ENCODE measurements at regions not wholly inside any gene's neighbourhood (a gene's known extent, or its start where the extent isn't known, plus 50 kb on each side); places are given as distances from the start of the nearest gene placed in this dataset.

DNA sequence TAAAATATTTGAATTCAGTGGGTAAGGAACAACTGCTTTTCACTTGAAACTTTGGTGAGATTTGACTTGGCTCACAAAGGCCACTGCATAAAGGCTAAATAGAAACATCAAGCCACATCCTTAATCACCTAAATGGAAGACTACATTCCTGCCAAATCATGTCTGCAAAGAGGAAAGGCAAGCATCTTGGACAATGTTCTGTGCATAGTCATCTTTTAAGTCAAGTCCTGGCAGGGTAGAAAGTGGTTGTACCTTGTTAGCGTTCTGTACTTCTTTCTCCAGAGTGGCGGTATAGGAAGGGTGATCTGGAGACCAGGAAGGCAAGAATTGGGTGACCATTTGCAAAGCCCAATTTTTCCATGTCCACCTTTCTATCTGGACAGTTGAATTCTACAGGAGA lies 121.4 kb upstream of the SLC14A2 start:
- DNase-seq (ENCODE audit: low spot score), result no peak
- no peaks in the 10 kb centered on the region for H3K27me3 Mint-ChIP-seq (ENCODE audit: insufficient read depth, low read depth)

GRCh38 chr18:45494811-45495210 lies 120.5 kb upstream of the SLC14A2 start:
- DNase-seq (ENCODE audit: low spot score), result no peak
- Histone ChIP-seq H3K4me1 (no peaks in the 10 kb centered on the region), H3F3A (ENCODE audit: low read depth) (no peaks in the 10 kb centered on the region), H3K9me3 (ENCODE audit: low read depth) (no peaks in the 10 kb centered on the region), H4K20me1 (ENCODE audit: low read depth) (no peaks in the 10 kb centered on the region), H3K79me2 (ENCODE audit: low read depth) (no peaks in the 10 kb centered on the region), H3K27me3 (no peaks in the 10 kb centered on the region), H3K9ac (no peak overlapping the region), H3K27ac (no peak overlapping the region), H3K36me3 (no peaks in the 10 kb centered on the region), H3K4me3 (no peak overlapping the region), H3K4me2 (no peak overlapping the region), H2AFZ (replicated peaks) (no peak overlapping the region)
- Mint-ChIP-seq H3K9me3 (no peaks in the 10 kb centered on the region), H3K4me3 (no peak overlapping the region), H3K4me1 (peaks cover 3% of the 10 kb centered on the region), H3K27ac (no peak overlapping the region), H3K36me3 (no peaks in the 10 kb centered on the region), H3K27me3 (ENCODE audit: insufficient read depth, low read depth) (no peaks in the 10 kb centered on the region)
- TF ChIP-seq CTCF (IDR thresholded peaks at IDR 0.05) (no peak), EZH2 (IDR thresholded peaks at IDR 0.05) (no peak), EZH2phosphoT487 (IDR thresholded peaks at IDR 0.05) (no peak)

More for the DNA sequence above, 121.4 kb upstream of the SLC14A2 start:
- no peaks in the 10 kb centered on the region for H3K9me3 ChIP-seq (ENCODE audit: low read depth)
- no peaks in the 10 kb centered on the region for H3K36me3 ChIP-seq
- H4K20me1 ChIP-seq (ENCODE audit: low read depth), result no peaks in the 10 kb centered on the region
- H3K79me2 ChIP-seq (ENCODE audit: low read depth), result no peaks in the 10 kb centered on the region
- Mint-ChIP-seq H3K4me3 (no peak overlapping the region), H3K4me1 (peaks cover 3% of the 10 kb centered on the region), H3K27ac (no peak overlapping the region), H3K9me3 (no peaks in the 10 kb centered on the region), H3K36me3 (no peaks in the 10 kb centered on the region)
- no peak overlapping the region for H3K4me2 ChIP-seq
- H3F3A ChIP-seq (ENCODE audit: low read depth), result no peaks in the 10 kb centered on the region
- no peak overlapping the region for H2AFZ ChIP-seq (replicated peaks)
- no peak overlapping the region for H3K4me3 ChIP-seq
- H3K4me1 ChIP-seq, result no peaks in the 10 kb centered on the region
- no peaks in the 10 kb centered on the region for H3K27me3 ChIP-seq
- H3K27ac ChIP-seq, result no peak overlapping the region
- TF ChIP-seq EZH2 (IDR thresholded peaks at IDR 0.05), result no peak
- no peak overlapping the region for H3K9ac ChIP-seq

- Mint-ChIP-seq H3K36me3 (no peaks in the 10 kb centered on the region), H3K4me3 (no peak overlapping the region), H3K27me3 (ENCODE audit: insufficient read depth, low read depth) (no peaks in the 10 kb centered on the region), H3K9me3 (no peaks in the 10 kb centered on the region), H3K27ac (no peak overlapping the region), H3K4me1 (peaks cover 3% of the 10 kb centered on the region)
- no peak overlapping the region for H3K9ac ChIP-seq
- H3F3A ChIP-seq (ENCODE audit: low read depth), result no peaks in the 10 kb centered on the region
- no peak overlapping the region for H3K27ac ChIP-seq
- no peak overlapping the region for H2AFZ ChIP-seq (replicated peaks)
- no peak overlapping the region for H3K4me2 ChIP-seq
- H3K27me3 ChIP-seq, result no peaks in the 10 kb centered on the region
- H3K36me3 ChIP-seq, result no peaks in the 10 kb centered on the region
- H3K4me1 ChIP-seq, result no peaks in the 10 kb centered on the region
- no peaks in the 10 kb centered on the region for H3K79me2 ChIP-seq (ENCODE audit: low read depth)
- no peaks in the 10 kb centered on the region for H3K9me3 ChIP-seq (ENCODE audit: low read depth)
- no peak for DNase-seq (ENCODE audit: low spot score)
- H4K20me1 ChIP-seq (ENCODE audit: low read depth), result no peaks in the 10 kb centered on the region
- no peak overlapping the region for H3K4me3 ChIP-seq
- TF ChIP-seq EZH2 (IDR thresholded peaks at IDR 0.05), result no peak
- TF ChIP-seq EZH2phosphoT487 (IDR thresholded peaks at IDR 0.05), result no peak
- TF ChIP-seq CTCF (IDR thresholded peaks at IDR 0.05), result no peak
Measured at GRCh38 chr18:45496741-45497140, 118.5 kb upstream of the SLC14A2 start.

GRCh38 chr18:45497595-45498286 lies 117.5 kb upstream of the SLC14A2 start:
- Mint-ChIP-seq H3K36me3 (no peaks in the 10 kb centered on the region), H3K27ac (no peak overlapping the region), H3K27me3 (ENCODE audit: insufficient read depth, low read depth) (no peaks in the 10 kb centered on the region), H3K9me3 (no peaks in the 10 kb centered on the region), H3K4me1 (peaks cover 3% of the 10 kb centered on the region), H3K4me3 (no peak overlapping the region)
- Histone ChIP-seq H3K79me2 (ENCODE audit: low read depth) (no peaks in the 10 kb centered on the region), H3K9ac (no peak overlapping the region), H3K27me3 (no peaks in the 10 kb centered on the region), H3F3A (ENCODE audit: low read depth) (no peaks in the 10 kb centered on the region), H4K20me1 (ENCODE audit: low read depth) (no peaks in the 10 kb centered on the region), H2AFZ (replicated peaks) (no peak overlapping the region), H3K4me2 (no peak overlapping the region), H3K4me3 (no peak overlapping the region), H3K36me3 (no peaks in the 10 kb centered on the region), H3K27ac (no peak overlapping the region), H3K9me3 (ENCODE audit: low read depth) (no peaks in the 10 kb centered on the region), H3K4me1 (no peaks in the 10 kb centered on the region)
- no peak for DNase-seq (ENCODE audit: low spot score)
- TF ChIP-seq EZH2phosphoT487 (IDR thresholded peaks at IDR 0.05), result no peak
- TF ChIP-seq CTCF (IDR thresholded peaks at IDR 0.05), result no peak
- TF ChIP-seq EZH2 (IDR thresholded peaks at IDR 0.05), result no peak
